ENCODE measurements at regions not wholly inside any gene's neighbourhood (a gene's known extent, or its start where the extent isn't known, plus 50 kb on each side); places are given as distances from the start of the nearest gene placed in this dataset.
A peak's percentile ranks its signal among the peaks of the same experiment; 100 is the strongest.

DNA sequence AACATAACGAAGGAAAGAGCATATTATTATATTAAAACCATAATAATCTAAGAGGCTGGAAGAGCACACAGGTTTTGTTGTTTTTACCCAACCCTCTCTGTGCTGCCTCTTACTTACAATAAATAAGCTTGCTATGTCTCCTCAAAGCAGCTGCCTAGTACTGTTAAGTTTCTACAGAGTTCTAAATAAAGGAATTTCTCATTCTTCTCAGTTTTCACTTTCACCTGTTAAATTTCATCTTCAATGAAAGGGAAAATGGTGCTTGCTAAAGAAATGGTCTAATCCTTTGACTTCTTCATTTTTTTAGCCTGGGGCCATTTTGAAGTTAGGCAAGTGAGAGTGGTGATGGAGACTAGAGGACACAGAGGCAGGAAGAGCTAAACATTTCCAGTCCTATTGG is 396.1 kb downstream of the MAN2A1 start:
- no peak for DNase-seq

DNA sequence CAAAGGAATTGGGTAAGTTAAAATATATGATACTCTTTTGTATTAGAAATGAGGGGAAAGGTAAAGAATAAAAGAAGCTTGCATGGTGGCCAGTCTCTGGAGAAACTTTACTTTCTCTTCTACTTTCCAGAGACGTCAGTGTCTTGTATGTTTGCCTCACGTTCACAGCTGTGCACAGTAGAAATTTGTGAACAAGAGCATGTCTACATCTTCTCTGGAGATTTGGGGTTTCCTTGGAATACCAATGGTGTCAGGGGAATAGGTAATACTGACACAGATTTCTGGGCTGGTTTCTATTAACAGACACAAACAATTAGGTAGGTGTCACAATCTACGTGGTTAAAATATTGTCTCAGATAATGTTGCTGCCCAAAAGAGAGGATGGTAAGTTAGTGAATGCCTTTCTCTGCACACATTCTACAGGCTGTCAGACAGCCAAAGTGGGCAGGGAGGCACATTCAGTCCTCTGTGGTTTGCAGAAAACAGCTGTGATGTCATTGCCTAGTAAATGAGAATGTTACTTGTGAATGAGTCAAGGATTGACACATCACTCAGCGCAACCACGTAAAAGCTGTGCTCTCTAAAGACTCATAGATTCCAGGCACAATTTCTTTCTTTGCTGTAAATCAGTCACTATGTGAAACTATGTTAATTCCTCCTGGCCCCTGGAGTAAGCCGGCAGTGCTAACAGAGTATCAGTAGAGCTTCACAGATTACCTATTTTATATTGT is 397.1 kb downstream of the MAN2A1 start:
- DNase-seq = peak; percentile 66

GRCh38 chr5:110087829-110088228 is 398.1 kb downstream of the MAN2A1 start:
- DNase-seq = no peak

DNA sequence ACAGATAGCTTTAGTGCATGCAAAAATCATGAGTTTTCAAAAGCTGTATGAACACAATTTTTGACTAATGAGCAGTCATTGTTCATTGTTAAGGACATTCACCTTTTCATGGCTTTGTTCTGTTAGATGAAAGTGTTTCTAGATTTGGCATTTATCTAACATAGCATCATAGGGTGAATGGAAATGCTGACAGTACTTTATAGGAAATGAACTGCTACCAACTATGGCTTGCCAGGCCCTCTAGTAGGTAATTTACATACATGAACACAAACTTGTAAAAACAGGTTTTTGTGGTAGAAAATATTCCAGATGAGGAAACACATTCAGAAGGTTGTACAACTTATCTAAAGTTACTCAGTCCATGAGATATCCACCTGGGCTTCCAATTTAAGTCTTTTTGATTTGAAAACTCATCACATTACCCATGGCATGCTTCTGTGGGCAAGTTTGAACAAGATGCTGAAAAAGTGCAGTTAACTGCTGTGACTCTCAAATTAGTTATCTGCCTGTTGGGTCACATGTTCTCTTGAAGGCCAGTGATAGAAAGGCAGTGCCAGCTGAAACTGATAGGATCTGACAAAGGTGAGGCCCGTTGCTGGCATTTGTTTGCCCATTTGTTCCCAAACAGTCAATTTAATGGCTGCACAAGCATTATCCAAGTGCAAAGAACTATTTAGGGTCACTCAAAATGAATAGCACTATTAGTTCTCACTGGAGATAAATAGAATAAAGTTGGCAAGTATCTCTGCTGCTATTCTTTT is 399.1 kb downstream of the MAN2A1 start:
- DNase-seq = no peak

GRCh38 chr5:110092955-110093785 is 403.4 kb downstream of the MAN2A1 start:
- DNase-seq = no peak

GRCh38 chr5:110094109-110094508 is 404.4 kb downstream of the MAN2A1 start:
- DNase-seq = no peak

DNA sequence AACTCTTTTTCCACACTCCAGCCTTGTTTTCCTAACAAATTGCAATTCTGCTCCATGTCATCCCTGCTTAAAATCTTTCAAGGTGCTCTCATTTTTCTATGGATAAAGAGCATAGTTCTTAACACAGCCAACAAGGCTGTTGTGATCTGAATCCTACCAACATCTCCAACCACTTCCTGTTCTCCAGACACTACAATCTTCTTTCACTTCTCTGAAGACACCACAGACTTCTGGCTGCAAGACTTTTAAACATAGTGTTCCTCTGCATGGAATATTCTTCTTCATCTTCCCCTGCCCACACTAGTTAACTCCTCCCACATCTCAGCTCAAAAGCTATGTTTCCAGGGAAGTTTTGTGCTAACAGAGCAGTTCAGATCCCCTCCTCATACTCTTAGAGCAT is 404.8 kb downstream of the MAN2A1 start:
- no peak for DNase-seq

DNA sequence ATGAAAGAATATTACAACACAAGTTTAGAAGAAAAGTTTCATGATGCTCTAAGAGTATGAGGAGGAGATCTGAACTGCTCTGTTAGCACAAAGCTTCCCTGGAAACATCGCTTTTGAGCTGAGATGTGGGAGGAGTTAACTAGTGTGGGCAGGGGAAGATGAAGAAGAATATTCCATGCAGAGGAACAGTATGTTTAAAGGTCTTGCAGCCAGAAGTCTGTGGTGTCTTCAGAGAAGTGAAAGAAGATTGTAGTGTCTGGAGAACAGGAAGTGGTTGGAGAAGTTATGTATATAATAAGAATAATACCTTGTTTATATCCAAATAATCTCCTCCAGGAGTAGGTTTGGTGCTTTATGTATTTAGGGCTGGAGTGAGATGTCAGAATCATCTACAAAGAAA is 406.7 kb downstream of the MAN2A1 start:
- no peak for DNase-seq

GRCh38 chr5:110099572-110099971 is 409.8 kb downstream of the MAN2A1 start:
- no peak for DNase-seq

- no peak for DNase-seq
Observed at GRCh38 chr5:110103081-110103480, 413.4 kb downstream of the MAN2A1 start.

- no peak for DNase-seq
Observed at GRCh38 chr5:110104060-110104725, 414.5 kb downstream of the MAN2A1 start.

- DNase-seq = no peak
Observed at GRCh38 chr5:110104726-110105669, 415.3 kb downstream of the MAN2A1 start.

DNA sequence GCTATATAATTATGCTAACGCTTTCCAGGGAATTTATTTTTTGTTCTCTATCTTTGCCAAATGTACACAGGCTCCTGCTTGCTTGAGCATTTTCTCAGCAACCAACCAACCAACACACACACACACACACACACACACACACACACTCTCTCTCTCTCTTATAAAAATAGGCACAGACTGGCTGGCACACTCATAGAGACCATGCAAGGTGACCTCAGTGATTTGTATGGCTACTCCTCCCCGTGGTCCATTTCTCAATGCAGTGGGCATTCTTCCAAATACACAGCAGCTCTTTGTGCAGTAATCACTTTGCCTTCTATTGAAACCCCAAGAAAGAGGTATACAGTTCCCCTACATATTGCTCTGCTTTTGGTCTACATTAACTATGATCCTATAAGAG is 416.0 kb downstream of the MAN2A1 start:
- DNase-seq = peak; percentile 6

- DNase-seq = no peak
Observed at GRCh38 chr5:110106750-110107149, 417.0 kb downstream of the MAN2A1 start.

GRCh38 chr5:110108520-110108919 is 418.8 kb downstream of the MAN2A1 start:
- DNase-seq = no peak

GRCh38 chr5:110109667-110110066 is 419.9 kb downstream of the MAN2A1 start:
- no peak for DNase-seq

DNA sequence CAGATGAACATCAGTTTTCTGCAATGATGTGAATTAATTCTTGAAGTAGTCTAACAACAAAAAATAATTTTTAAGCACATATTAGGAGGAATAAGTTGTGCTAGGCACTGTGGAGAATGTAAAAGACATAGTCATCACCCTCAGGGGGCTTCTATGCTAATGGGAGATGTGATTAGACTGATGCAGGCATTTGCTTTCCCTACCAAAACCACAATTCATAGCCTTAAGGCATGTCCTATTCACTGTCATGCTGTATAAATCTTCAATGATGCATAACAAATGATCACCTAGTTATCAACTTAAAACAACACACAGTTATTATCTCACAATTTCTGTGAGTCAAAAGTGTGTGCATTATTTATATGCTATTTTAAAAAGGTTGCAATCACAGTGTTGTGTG is 422.6 kb downstream of the MAN2A1 start:
- peak; percentile 22 for DNase-seq

- no peak for DNase-seq
Observed at GRCh38 chr5:110115503-110115902, 425.8 kb downstream of the MAN2A1 start.

GRCh38 chr5:110116539-110116938 is 426.8 kb downstream of the MAN2A1 start:
- DNase-seq = no peak

GRCh38 chr5:110134963-110135935 is 445.5 kb downstream of the MAN2A1 start:
- DNase-seq = no peak

DNA sequence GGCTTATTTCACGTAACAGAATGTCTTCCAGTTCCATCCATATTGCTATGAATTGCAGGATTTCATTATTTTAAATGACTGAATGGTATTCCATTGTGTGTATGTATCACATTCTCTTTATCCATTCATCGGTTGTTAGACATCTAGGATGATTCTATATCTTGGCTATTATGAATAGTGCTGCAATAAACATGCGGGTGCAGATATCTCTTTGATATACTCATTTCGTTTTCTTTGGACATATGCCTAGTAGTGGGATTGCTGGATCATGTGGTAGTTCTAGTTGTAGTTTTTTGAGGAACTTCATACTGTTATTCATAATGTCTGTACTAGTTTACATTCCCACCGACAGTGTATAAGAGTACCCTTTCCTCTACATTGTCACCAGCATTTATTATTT is 460.5 kb downstream of the MAN2A1 start:
- peak; percentile 73 for DNase-seq
